DOHH2 (cell line): ENCODE measurements at regions not wholly inside any gene's neighbourhood (a gene's known extent, or its start where the extent isn't known, plus 50 kb on each side); places are given as distances from the start of the nearest gene placed in this dataset.

Experiments used
- H3F3A ChIP-seq: fragments of 200-600 bp; sonication (generic), shearing (Covaris generic); 2 replicates; pipeline ENCODE4 v1.6.0; 2016; ENCODE audit warnings: antibody characterized with exemption, mild to moderate bottlenecking; ENCODE audit not compliant: control insufficient read depth, insufficient read depth
- H3K27ac ChIP-seq: fragments of 200-600 bp; sonication (generic); 2 replicates; pipeline ENCODE4 v1.5.1; 2014; ENCODE audit warnings: low read depth, mild to moderate bottlenecking, low read length, moderate library complexity
- H3K27me3 ChIP-seq: fragments of 200-600 bp; sonication (generic); 2 replicates; pipeline ENCODE4 v1.6.1; 2014; ENCODE audit warnings: mild to moderate bottlenecking, low read length, mixed read lengths; ENCODE audit not compliant: control insufficient read depth
- H3K36me3 ChIP-seq: fragments of 200-600 bp; sonication (generic); 2 replicates; pipeline ENCODE4 v1.6.1; 2014; ENCODE audit warnings: mild to moderate bottlenecking, low read length, moderate library complexity, mixed read lengths; ENCODE audit not compliant: control insufficient read depth
- H3K4me1 ChIP-seq: fragments of 200-600 bp; sonication (generic); 2 replicates; pipeline ENCODE4 v1.6.1; 2014; ENCODE audit warnings: mild to moderate bottlenecking, low read length, mixed read lengths; ENCODE audit not compliant: control insufficient read depth
- H3K4me2 ChIP-seq: fragments of 200-600 bp; sonication (generic); 2 replicates; pipeline ENCODE4 v1.6.0; 2014; ENCODE audit warnings: mild to moderate bottlenecking, low read length, moderate library complexity
- H3K4me3 ChIP-seq: fragments of 200-600 bp; sonication (generic); 2 replicates; pipeline ENCODE4 v1.5.1; 2014; ENCODE audit warnings: mild to moderate bottlenecking, low read length, mixed read lengths
- H3K79me2 ChIP-seq: fragments of 200-600 bp; sonication (generic); 2 replicates; pipeline ENCODE4 v1.6.1; 2014; ENCODE audit warnings: mild to moderate bottlenecking, low read length, mixed read lengths; ENCODE audit not compliant: control insufficient read depth
- H3K9me2 ChIP-seq: fragments of 200-600 bp; sonication (generic); replicated peaks from 2 replicates; pipeline ENCODE4 v1.6.1; 2014; ENCODE audit warnings: mild to moderate bottlenecking, low read length, mixed read lengths; ENCODE audit not compliant: control insufficient read depth
- H3K9me3 ChIP-seq: fragments of 200-600 bp; sonication (generic); 2 replicates; pipeline ENCODE4 v1.6.1; 2014; ENCODE audit warnings: antibody characterized with exemption, low read length, mixed read lengths; ENCODE audit not compliant: control insufficient read depth, insufficient read depth
- H4K20me1 ChIP-seq: fragments of 200-600 bp; sonication (generic); 2 replicates; pipeline ENCODE4 v1.6.0; 2014; ENCODE audit warnings: low read depth, mild to moderate bottlenecking, antibody characterized with exemption, low read length, moderate library complexity; ENCODE audit not compliant: control insufficient read depth, insufficient read depth
- EZH2phosphoT487 ChIP-seq: fragments of 200-600 bp; sonication (generic); IDR thresholded peaks from 2 replicates; pipeline ENCODE4 v1.6.1; 2017; ENCODE audit warnings: borderline replicate concordance, mild to moderate bottlenecking, antibody characterized with exemption, low read length, moderate library complexity, mixed read lengths
- TF ChIP-seq, protein P1 (sequence below): fragments of 200-600 bp; sonication (generic); IDR thresholded peaks from one replicate; pipeline ENCODE4 v1.5.1; 2014; ENCODE audit warnings: antibody characterized with exemption, mild to moderate bottlenecking, low read depth, low read length; ENCODE audit not compliant: poor library complexity, severe bottlenecking

DNA sequence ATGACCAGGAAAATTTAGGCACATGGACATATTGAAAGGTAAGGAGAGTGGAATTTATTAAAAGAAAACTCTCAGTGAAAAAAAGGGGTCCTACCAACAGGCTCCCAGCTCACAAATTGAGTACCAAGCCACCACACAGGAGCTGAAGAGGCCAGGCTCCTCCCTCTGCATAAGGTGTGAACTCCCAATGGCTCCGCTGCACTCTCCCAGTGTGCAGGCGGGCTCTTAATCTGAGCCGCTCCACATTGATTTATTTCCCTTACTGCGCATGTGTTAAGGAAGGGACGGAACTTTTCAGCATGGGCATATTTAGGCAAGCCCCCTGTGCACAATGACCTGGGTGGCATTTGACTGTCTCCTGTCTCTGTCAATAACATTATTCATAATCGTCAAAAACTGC is 68.6 kb upstream of the PLEKHG7 start:
- H3K27ac ChIP-seq, result no peak overlapping the region
- no peaks in the 10 kb centered on the region for H3K36me3 ChIP-seq
- H3K4me3 ChIP-seq, result no peak overlapping the region

DNA sequence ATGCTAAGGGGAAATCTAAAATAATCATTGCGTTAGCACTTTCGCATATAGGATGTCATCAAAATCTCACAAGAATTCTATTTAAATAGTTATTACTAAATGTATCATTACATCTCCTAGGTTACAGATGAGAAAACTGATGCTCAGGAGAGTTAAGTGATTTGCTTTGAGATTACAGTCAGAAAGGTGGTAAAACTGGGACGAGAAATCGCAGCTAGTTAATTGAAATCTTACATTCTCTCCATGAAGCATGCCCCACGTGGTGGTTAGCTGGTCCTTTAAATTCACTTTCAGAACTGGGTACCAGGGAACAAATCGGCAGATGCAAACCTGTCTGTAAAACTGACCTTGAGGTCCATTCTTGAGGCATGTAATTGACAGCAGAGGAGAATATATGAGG is 71.8 kb upstream of the PLEKHG7 start:
- no peak overlapping the region for H3K4me3 ChIP-seq
- no peaks in the 10 kb centered on the region for H3K36me3 ChIP-seq
- H3F3A ChIP-seq, result no peaks in the 10 kb centered on the region
- H3K79me2 ChIP-seq, result no peaks in the 10 kb centered on the region
- TF ChIP-seq, protein P1, sequence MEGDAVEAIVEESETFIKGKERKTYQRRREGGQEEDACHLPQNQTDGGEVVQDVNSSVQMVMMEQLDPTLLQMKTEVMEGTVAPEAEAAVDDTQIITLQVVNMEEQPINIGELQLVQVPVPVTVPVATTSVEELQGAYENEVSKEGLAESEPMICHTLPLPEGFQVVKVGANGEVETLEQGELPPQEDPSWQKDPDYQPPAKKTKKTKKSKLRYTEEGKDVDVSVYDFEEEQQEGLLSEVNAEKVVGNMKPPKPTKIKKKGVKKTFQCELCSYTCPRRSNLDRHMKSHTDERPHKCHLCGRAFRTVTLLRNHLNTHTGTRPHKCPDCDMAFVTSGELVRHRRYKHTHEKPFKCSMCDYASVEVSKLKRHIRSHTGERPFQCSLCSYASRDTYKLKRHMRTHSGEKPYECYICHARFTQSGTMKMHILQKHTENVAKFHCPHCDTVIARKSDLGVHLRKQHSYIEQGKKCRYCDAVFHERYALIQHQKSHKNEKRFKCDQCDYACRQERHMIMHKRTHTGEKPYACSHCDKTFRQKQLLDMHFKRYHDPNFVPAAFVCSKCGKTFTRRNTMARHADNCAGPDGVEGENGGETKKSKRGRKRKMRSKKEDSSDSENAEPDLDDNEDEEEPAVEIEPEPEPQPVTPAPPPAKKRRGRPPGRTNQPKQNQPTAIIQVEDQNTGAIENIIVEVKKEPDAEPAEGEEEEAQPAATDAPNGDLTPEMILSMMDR, result no peak
- TF ChIP-seq EZH2phosphoT487, result no peak
- H4K20me1 ChIP-seq, result no peaks in the 10 kb centered on the region
- H3K9me3 ChIP-seq, result no peaks in the 10 kb centered on the region
- no peak overlapping the region for H3K4me2 ChIP-seq
- no peaks in the 10 kb centered on the region for H3K27me3 ChIP-seq
- H3K9me2 ChIP-seq, result no peaks in the 10 kb centered on the region
- peaks cover 9% of the 10 kb centered on the region for H3K4me1 ChIP-seq
- H3K27ac ChIP-seq, result no peak overlapping the region

More for the DNA sequence above, 68.6 kb upstream of the PLEKHG7 start:
- Histone ChIP-seq H3K9me3 (no peaks in the 10 kb centered on the region), H3F3A (no peaks in the 10 kb centered on the region), H3K4me1 (peaks cover 8% of the 10 kb centered on the region), H3K27me3 (no peaks in the 10 kb centered on the region), H3K9me2 (no peaks in the 10 kb centered on the region), H3K79me2 (no peaks in the 10 kb centered on the region), H4K20me1 (no peaks in the 10 kb centered on the region), H3K4me2 (no peak overlapping the region)
- TF ChIP-seq EZH2phosphoT487, result no peak
- TF ChIP-seq, protein P1, result no peak

DNA sequence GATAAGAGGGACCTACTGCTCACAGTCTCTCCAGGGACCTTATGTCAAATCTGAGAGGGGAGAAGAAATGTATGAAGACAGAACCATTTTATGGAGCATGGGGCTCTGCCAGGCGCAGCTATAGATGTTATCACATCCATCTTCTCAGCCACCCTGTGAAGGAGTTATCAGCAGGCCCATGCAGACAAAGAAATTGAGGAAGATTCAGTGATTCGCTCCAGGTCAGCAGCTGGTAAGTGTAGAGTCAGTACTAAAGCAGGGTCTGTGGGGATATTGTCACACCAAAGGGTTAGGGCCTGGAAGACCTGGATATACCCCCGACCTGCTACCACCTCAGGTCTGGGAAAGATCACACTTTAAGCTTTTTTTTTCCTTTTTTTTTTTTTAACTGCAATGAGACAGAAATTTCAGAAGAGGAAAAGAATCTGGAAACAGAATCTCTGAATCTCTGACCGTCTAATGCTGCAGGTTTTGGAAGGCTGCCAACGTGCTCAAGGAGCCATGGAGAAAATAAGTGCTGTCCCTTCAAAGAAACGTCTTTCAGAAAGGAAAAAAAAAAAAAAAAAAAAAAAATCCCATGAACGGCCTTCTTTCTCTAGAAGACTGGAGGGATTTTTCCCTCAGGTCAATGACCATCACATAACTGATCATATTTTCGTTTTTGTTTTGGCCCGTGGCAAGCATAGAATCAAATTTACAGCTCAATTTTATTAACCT is 73.3 kb upstream of the PLEKHG7 start:
- Histone ChIP-seq H3K9me2 (no peaks in the 10 kb centered on the region), H3K4me1 (peaks cover 9% of the 10 kb centered on the region), H3F3A (no peaks in the 10 kb centered on the region), H3K27me3 (no peaks in the 10 kb centered on the region), H3K79me2 (no peaks in the 10 kb centered on the region), H4K20me1 (no peaks in the 10 kb centered on the region), H3K27ac (no peak overlapping the region), H3K9me3 (no peaks in the 10 kb centered on the region), H3K4me3 (no peak overlapping the region), H3K36me3 (no peaks in the 10 kb centered on the region), H3K4me2 (peak overlapping the region; percentile 16; the same call in 1 of the 2 replicates)
- TF ChIP-seq, protein P1, result no peak
- TF ChIP-seq EZH2phosphoT487, result no peak
